ENCODE measurements at regions not wholly inside any gene's neighbourhood (a gene's known extent, or its start where the extent isn't known, plus 50 kb on each side); places are given as distances from the start of the nearest gene placed in this dataset.

DNA sequence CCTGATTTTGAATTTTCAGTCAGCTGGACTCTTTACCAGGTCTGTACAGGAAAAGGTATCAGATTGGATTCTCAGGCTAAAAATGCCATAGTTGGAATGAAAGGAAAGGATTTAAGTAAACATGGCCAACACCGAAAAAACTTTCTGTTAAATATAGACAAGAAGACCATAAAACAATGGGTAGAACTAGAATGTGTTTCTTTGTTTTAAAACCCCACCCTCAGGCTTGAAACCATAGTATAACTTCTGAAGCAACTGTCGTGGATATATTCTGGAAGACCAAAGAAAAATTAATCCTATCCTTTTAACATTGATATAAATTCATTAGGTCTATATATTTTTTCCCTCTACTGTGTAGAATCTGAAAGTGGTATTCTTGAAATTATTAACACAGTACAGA, 118.6 kb upstream of the HAPLN1 start:
- Histone ChIP-seq H3K9me1 (replicated peaks; ENCODE audit: control insufficient read depth, extremely low read depth, insufficient read depth, low read length) (no peaks in the 10 kb centered on the region), H3K9ac (replicated peaks; ENCODE audit: extremely low read depth, insufficient read depth, low read length) (no peak overlapping the region), H3K27me3 (ENCODE audit: control insufficient read depth in 2 of 2, insufficient read depth in 2 of 2, low read length in 2 of 2) (no peaks in the 10 kb centered on the region), H3K79me2 (ENCODE audit: control insufficient read depth, insufficient read depth, low read length) (no peaks in the 10 kb centered on the region), H3K9me3 (replicated peaks; ENCODE audit: control insufficient read depth, insufficient read depth, low read length) (no peaks in the 10 kb centered on the region), H4K20me1 (replicated peaks; ENCODE audit: control insufficient read depth, extremely low read depth, insufficient read depth, low read length) (no peaks in the 10 kb centered on the region), H2AFZ (ENCODE audit: low read depth, low read length) (no peak overlapping the region), H3K4me1 (ENCODE audit: control insufficient read depth, extremely low read depth, insufficient read depth, low read length) (no peaks in the 10 kb centered on the region), H3K36me3 (ENCODE audit: control insufficient read depth in 2 of 2, extremely low read depth in 1 of 2, insufficient read depth in 2 of 2, low read length in 2 of 2) (no peaks in the 10 kb centered on the region), H3K4me3 (replicated peaks in 1 of 3; ENCODE audit: insufficient read depth in 1 of 3, low read depth in 1 of 3, low read length in 3 of 3) (no peak overlapping the region), H3K27ac (ENCODE audit: insufficient read depth, low read depth, low read length) (no peak overlapping the region), H3K4me2 (ENCODE audit: insufficient read depth, low read length) (no peak overlapping the region)
- CTCF ChIA-PET, result no interaction called here
- TF ChIP-seq GATA2 (IDR thresholded peaks at IDR 0.05; ENCODE audit: insufficient read depth, insufficient read length, low read depth, low read length) (no peak), MAX (IDR thresholded peaks at IDR 0.05; ENCODE audit: insufficient read depth, insufficient read length) (no peak), MYC (IDR thresholded peaks at IDR 0.05; ENCODE audit: low read depth, low read length) (no peak), POLR2AphosphoS5 (IDR thresholded peaks at IDR 0.05; ENCODE audit: insufficient read depth, low read depth, low read length) (no peak), JUN (IDR thresholded peaks at IDR 0.05; ENCODE audit: borderline replicate concordance, insufficient read depth, insufficient read length, low read depth) (no peak), EZH2 (IDR thresholded peaks at IDR 0.05; ENCODE audit: borderline replicate concordance, low read depth, low read length, severe bottlenecking) (no peak), POLR2A (IDR thresholded peaks at IDR 0.05; ENCODE audit: low read depth, low read length) (no peak), CTCF (IDR thresholded peaks at IDR 0.05; ENCODE audit: extremely low read depth in 1 of 2, insufficient read depth in 1 of 2, low read depth in 1 of 2, low read length in 2 of 2) (no peak), FOS (IDR thresholded peaks at IDR 0.05; ENCODE audit: borderline replicate concordance, insufficient read depth, low read length) (no peak)
- dilution Hi-C loops (cut with MboI; ENCODE audit: extremely low pct_ligation_motif_present, low sequenced_read_pairs), result no loop called here
- POLR2A ChIA-PET, result no interaction called here
- FAIRE-seq (no peak), DNase-seq (ENCODE audit: low read depth, low spot score) (no peak)
- BruUV-seq (replicated peaks), result no TSS peak
- intact Hi-C loops (cut with micrococcal nuclease), result no loop called here
